BLaER1 (cell line): ENCODE measurements at regions not wholly inside any gene's neighbourhood (a gene's known extent, or its start where the extent isn't known, plus 50 kb on each side); places are given as distances from the start of the nearest gene placed in this dataset.

ENCODE experiments used
- H3K27ac ChIP-seq: shearing (Covaris generic); formaldehyde crosslinking; 2 replicates; pipeline ENCODE4 v1.8.1; 2022
- H3K27me3 ChIP-seq: shearing (Covaris generic); formaldehyde crosslinking; 2 replicates; pipeline ENCODE4 v1.8.1; 2022
- H3K36me3 ChIP-seq: shearing (Covaris generic); formaldehyde crosslinking; 2 replicates; pipeline ENCODE4 v1.8.1; 2022
- H3K4me1 ChIP-seq: shearing (Covaris generic); formaldehyde crosslinking; 2 replicates; pipeline ENCODE4 v1.8.1; 2022
- H3K4me2 ChIP-seq: shearing (Covaris generic); formaldehyde crosslinking; 2 replicates; pipeline ENCODE4 v1.8.1; 2022
- H3K4me3 ChIP-seq: shearing (Covaris generic); formaldehyde crosslinking; 2 replicates; pipeline ENCODE4 v1.8.1; 2022
- H3K9ac ChIP-seq: shearing (Covaris generic); formaldehyde crosslinking; 2 replicates; pipeline ENCODE4 v1.8.1; 2022
- H3K9me3 ChIP-seq: shearing (Covaris generic); formaldehyde crosslinking; 2 replicates; pipeline ENCODE4 v1.8.1; 2022
- H4K20me1 ChIP-seq: shearing (Covaris generic); formaldehyde crosslinking; 2 replicates; pipeline ENCODE4 v1.8.1; 2022
- Cebpa-rat ChIP-seq: shearing (Covaris generic); IDR thresholded peaks from 2 replicates; pipeline ENCODE4 v1.8.1; 2022

DNA sequence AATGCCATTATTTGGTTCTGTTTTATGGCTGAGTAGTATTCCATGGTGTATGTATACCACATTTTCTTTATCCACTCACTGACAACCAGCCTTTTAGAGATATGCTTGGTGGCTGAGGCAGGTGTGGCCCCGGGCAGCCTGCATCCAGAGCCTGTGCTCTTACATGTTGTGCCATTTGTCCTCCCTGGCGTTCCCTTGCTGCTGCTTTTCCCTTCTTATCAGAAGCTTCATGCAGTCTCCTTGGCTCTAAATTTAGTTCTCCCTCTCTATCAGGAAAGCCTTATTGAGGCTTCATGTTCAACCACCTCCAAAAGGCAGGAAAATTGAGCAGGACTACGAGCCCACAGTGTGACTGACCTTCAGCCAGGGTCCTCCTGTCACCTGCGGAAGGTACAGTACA is 131.7 kb upstream of the ITGA6 start:
- H3K9ac ChIP-seq, result no peak overlapping the region

DNA sequence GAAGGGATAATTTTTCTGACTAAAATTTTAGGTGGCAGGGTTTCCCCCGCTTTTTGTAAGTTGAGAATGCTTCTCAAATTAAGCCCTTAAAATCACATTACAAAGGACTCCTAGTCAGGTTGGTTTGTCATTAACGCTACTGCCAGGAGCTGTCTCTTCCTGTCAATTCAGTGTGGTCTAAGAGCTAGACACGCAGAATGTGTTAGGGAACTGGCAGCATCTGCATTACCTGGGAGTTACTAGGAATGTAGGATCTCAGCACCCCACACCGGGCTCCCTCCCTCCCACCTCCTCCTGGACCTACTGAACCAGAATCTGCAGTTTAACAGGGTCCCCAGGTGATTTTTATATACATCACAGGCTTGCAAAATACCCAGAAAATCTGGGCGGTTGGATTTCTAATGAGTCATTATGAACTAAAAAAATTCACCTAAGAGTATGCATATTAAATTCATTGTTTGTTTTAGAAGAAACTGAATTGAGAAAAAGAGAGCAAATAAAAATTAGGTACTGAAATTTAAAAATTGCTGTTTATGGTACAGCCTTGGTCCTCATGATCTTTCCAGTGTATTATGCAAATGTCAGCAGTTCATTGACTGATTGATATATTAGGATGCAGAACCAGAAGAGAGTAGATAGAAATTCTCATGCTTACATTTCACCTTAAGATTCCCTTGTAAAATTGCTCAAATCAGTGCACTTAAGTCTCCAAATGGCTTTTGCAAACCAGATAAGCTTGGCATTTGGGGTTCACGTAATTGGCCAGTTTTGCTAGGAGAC is 130.9 kb upstream of the ITGA6 start:
- Histone ChIP-seq H3K9ac (no peak overlapping the region), H3K4me1 (peaks cover 29% of the 10 kb centered on the region), H3K36me3 (no peaks in the 10 kb centered on the region), H3K9me3 (peaks cover 5% of the 10 kb centered on the region), H3K4me2 (0 out of 2 replicates have a peak overlapping the region, but pooled peaks have one; percentile 8), H3K27ac (no peak overlapping the region), H3K27me3 (no peaks in the 10 kb centered on the region), H3K4me3 (no peak overlapping the region), H4K20me1 (no peaks in the 10 kb centered on the region)
- no peak for TF ChIP-seq Cebpa-rat

More for the DNA sequence above, 131.7 kb upstream of the ITGA6 start:
- no peaks in the 10 kb centered on the region for H3K27me3 ChIP-seq
- H3K9me3 ChIP-seq, result peaks cover 7% of the 10 kb centered on the region
- H3K36me3 ChIP-seq, result no peaks in the 10 kb centered on the region
- peaks cover 29% of the 10 kb centered on the region for H3K4me1 ChIP-seq
- H3K27ac ChIP-seq, result no peak overlapping the region
- H3K4me3 ChIP-seq, result no peak overlapping the region
- no peak overlapping the region for H3K4me2 ChIP-seq
- no peak for TF ChIP-seq Cebpa-rat
- H4K20me1 ChIP-seq, result no peaks in the 10 kb centered on the region

DNA sequence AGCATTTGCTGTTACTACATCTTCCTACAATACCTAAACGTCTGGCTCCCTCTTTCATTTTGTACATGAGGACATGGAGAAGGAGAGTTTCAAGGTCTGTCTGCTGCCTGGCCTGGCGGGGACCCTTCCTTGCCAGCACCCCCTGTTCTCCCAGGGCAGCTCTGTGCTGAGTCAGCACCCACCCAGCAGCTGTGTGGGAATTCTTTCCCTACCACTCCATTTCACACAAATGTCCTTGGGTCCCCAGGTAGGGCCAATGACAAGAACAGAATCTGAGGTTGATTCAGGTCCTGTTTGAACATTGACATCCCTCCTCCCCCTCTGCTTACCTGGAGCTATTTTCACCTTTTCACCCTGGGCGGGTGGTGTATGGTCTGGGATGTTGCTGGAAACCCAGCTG is 129.9 kb upstream of the ITGA6 start:
- Histone ChIP-seq H3K9ac (no peak overlapping the region), H3K4me2 (peak overlapping the region; percentile 8; the same call in 1 of the 2 replicates), H3K4me3 (no peak overlapping the region), H3K4me1 (peaks cover 29% of the 10 kb centered on the region), H3K27ac (no peak overlapping the region), H3K36me3 (no peaks in the 10 kb centered on the region), H3K9me3 (no peaks in the 10 kb centered on the region; the same call in 1 of the 2 replicates), H3K27me3 (no peaks in the 10 kb centered on the region), H4K20me1 (no peaks in the 10 kb centered on the region)
- no peak for TF ChIP-seq Cebpa-rat

DNA sequence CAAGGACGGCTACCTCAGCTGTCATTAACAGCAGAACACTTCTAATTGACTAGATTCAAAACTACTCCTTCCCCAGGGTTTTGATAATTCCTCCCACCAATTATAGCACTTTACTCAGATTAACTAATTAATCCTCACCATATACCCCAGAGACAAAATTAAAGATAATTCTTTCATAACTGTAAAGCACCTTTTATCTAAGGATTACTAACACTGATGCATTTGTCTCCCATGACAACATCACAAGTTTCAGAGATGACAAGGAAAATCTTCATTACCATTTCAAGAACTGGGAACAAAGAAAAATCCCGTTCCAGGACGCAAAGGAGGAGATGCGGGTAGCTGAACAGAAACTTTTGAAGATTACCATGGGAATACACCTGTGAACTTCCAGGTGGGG is 129.4 kb upstream of the ITGA6 start:
- Histone ChIP-seq H3K36me3 (no peaks in the 10 kb centered on the region), H3K27ac (no peak overlapping the region), H3K9me3 (no peaks in the 10 kb centered on the region; the same call in 1 of the 2 replicates), H3K27me3 (no peaks in the 10 kb centered on the region), H3K4me1 (peaks cover 29% of the 10 kb centered on the region), H4K20me1 (no peaks in the 10 kb centered on the region), H3K4me2 (peak overlapping the region; percentile 27), H3K9ac (no peak overlapping the region), H3K4me3 (no peak overlapping the region)
- TF ChIP-seq Cebpa-rat, result no peak

DNA sequence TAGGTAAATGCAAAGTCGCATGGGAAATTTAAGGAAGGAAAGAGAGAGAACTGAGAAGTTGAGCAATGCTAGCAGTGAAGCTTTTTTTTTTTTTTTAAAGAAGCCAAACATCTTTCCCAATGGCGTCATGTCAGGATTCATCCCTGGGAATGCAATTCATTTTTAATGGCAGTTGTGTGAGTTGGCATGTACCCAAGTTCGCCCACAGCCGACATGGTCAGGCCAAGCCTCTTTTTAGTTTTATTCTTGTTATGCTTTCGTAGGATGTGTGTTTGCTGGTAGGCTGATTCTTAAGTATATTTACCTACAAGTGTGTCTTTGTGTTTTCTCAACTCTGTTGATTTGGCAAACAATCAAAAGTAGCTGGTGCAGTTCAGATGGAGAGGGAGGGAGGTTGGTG is 127.6 kb upstream of the ITGA6 start:
- TF ChIP-seq Cebpa-rat, result no peak
- Histone ChIP-seq H3K27me3 (no peaks in the 10 kb centered on the region), H3K27ac (no peak overlapping the region), H3K4me2 (no peak overlapping the region), H3K4me3 (no peak overlapping the region), H3K4me1 (peaks cover 19% of the 10 kb centered on the region), H4K20me1 (no peaks in the 10 kb centered on the region), H3K9ac (no peak overlapping the region), H3K9me3 (no peaks in the 10 kb centered on the region; the same call in 1 of the 2 replicates), H3K36me3 (no peaks in the 10 kb centered on the region)

DNA sequence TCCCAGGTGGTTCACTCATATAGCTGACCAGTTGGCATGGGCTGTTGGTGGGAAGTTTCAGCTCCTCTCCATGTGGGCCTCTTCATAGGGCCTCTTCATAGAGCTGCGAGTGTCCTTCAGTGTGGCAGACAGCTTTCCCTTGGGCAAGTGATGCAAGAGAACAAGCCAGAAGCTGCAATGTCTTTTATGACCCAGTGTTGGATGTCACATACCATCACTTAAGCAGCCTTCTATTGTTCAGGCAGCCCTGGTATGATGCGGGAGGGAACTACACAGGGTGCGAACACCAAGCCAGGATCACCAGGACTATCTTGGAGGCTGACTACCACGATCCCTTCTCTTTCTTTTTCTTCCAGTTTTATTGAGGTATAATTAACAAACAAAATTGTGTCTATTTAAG is 126.5 kb upstream of the ITGA6 start:
- no peaks in the 10 kb centered on the region for H4K20me1 ChIP-seq
- H3K36me3 ChIP-seq, result no peaks in the 10 kb centered on the region
- no peaks in the 10 kb centered on the region for H3K27me3 ChIP-seq
- H3K4me2 ChIP-seq, result no peak overlapping the region
- no peak overlapping the region for H3K9ac ChIP-seq
- TF ChIP-seq Cebpa-rat, result no peak
- H3K27ac ChIP-seq, result no peak overlapping the region
- H3K4me1 ChIP-seq, result peaks cover 26% of the 10 kb centered on the region
- H3K9me3 ChIP-seq, result no peaks in the 10 kb centered on the region; the same call in 1 of the 2 replicates
- no peak overlapping the region for H3K4me3 ChIP-seq

DNA sequence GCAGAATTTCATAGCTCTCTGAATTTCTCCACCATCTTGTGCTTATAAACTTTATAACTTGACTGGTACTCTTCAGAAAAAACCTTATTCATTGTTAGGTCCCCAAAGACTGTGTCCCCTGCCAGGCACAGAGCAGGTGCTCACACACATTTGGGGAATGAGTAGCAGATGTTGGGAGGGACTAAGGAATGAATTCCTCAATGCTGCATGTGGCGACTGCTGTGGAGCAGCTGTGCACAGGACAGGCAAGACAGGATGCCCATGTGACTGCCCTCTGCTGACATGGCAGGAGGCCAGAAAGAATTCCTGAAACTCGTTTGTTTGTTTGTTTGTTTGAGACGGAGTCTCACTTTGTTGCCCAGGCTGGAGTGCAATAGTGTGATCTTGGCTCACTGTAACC is 122.3 kb upstream of the ITGA6 start:
- Histone ChIP-seq H3K4me3 (no peak overlapping the region), H3K4me2 (no peak overlapping the region), H3K4me1 (peaks cover 38% of the 10 kb centered on the region), H3K9me3 (no peaks in the 10 kb centered on the region; the same call in 1 of the 2 replicates), H4K20me1 (no peaks in the 10 kb centered on the region), H3K27ac (no peak overlapping the region), H3K27me3 (no peaks in the 10 kb centered on the region), H3K36me3 (no peaks in the 10 kb centered on the region), H3K9ac (no peak overlapping the region)
- TF ChIP-seq Cebpa-rat, result no peak

DNA sequence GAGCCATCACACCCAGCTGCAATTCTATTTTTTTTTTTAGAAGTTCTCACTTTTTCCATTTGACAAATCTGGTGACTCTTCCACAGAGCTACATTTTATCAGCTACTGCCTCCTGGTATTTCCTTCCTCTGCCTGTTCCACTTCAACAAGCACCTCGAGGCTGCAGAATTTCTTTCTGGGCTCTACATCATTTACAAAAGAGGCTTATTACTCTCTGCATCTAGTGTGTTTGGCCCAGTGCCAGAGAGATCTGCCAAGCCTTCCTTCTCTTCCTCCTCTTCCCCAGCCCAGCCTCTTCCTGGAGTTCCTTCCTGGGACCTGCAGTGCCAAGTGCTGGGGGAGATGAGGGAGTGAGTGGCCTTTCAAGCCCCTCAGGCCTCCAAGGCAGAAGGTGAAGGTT is 119.6 kb upstream of the ITGA6 start:
- peak overlapping the region; percentile 63 for H3K4me2 ChIP-seq
- no peaks in the 10 kb centered on the region for H3K9me3 ChIP-seq
- no peaks in the 10 kb centered on the region for H4K20me1 ChIP-seq
- no peaks in the 10 kb centered on the region for H3K36me3 ChIP-seq
- no peak overlapping the region for H3K4me3 ChIP-seq
- no peak for TF ChIP-seq Cebpa-rat
- H3K9ac ChIP-seq, result no peak overlapping the region; the same call in 1 of the 2 replicates
- no peaks in the 10 kb centered on the region for H3K27me3 ChIP-seq
- H3K27ac ChIP-seq, result peak overlapping the region; percentile 38
- H3K4me1 ChIP-seq, result peaks cover 52% of the 10 kb centered on the region

DNA sequence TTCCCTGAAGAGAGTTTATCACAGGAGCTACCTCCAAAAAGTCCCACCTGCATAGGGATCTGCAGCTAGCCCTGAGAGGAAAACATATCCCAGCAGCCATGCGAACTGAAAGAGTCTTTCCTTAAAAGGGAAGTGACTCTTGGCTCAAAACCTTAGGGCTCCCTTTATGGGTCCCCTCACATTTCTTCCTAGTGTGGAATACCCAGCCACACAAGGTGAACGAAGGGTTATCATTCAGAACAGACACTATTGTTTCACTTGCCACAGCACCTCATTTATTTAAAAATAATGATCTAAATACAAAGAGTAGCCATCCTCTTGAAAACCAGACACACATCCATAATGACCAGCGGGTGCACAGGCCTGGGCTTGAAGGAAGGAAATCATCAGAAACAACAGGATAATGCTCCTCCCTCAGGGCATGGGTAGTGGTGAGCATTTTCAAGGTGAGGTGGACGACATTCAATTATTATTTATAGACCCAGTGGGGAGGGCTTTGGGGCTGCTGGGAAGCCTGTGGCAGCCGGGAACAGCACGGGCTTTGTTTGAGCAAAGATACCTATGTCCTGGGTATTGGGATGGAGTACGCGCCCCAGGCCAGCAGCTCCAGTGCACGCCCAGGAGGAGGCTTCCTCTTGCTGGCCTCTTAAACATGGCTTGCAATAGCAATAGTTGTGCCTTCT is 119.0 kb upstream of the ITGA6 start:
- H3K4me1 ChIP-seq, result peaks cover 52% of the 10 kb centered on the region
- TF ChIP-seq Cebpa-rat, result no peak
- no peaks in the 10 kb centered on the region for H4K20me1 ChIP-seq
- no peaks in the 10 kb centered on the region for H3K9me3 ChIP-seq
- H3K36me3 ChIP-seq, result no peaks in the 10 kb centered on the region
- no peak overlapping the region; the same call in 1 of the 2 replicates for H3K9ac ChIP-seq
- H3K27me3 ChIP-seq, result no peaks in the 10 kb centered on the region
- H3K4me2 ChIP-seq, result peak overlapping the region; percentile 63
- peak overlapping the region; percentile 38 for H3K27ac ChIP-seq
- H3K4me3 ChIP-seq, result no peak overlapping the region

DNA sequence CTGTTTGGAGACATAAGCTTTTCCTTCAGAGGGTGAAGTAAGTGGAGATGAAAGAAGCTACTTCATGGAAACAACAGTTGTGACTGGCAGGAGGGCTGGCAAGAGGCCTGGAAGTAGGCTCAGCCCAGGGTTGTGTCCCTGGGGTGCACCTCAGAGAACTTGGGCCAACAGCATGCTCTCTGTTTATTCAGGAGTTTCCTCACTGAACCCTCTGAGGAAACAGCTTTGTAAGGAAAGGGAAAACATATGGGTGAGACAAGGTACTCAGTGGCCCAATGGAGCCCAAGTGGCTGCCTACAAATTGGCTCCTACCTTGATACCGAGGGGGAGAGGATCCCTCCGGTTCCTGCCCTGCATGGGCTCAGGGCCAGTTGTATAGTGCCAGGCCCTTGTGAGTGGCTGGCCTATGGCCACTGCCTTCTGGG is 115.5 kb upstream of the ITGA6 start:
- no peaks in the 10 kb centered on the region for H4K20me1 ChIP-seq
- no peaks in the 10 kb centered on the region for H3K9me3 ChIP-seq
- no peaks in the 10 kb centered on the region for H3K27me3 ChIP-seq
- peak overlapping the region; percentile 68 for H3K27ac ChIP-seq
- peak overlapping the region; percentile 44 for H3K4me2 ChIP-seq
- H3K4me3 ChIP-seq, result no peak overlapping the region
- H3K36me3 ChIP-seq, result no peaks in the 10 kb centered on the region
- no peak for TF ChIP-seq Cebpa-rat
- H3K9ac ChIP-seq, result no peak overlapping the region
- peaks cover 34% of the 10 kb centered on the region for H3K4me1 ChIP-seq
